Lower leg skin (tissue), 4 donors: ENCODE measurements at regions not wholly inside any gene's neighbourhood (a gene's known extent, or its start where the extent isn't known, plus 50 kb on each side); places are given as distances from the start of the nearest gene placed in this dataset.

Experiments used
- DNase-seq, 2 donors: peaks; one replicate each; pipeline ENCODE4 v3.0.0-alpha.2; 2019; ENCODE audit warnings: low spot score in 2 of 2
- H3K4me3 ChIP-seq: fragments of 200-600 bp; sonication (generic); 2 replicates; pipeline ENCODE4 v1.5.1; 2017; ENCODE audit warnings: mild to moderate bottlenecking, low read depth; ENCODE audit not compliant: poor library complexity, severe bottlenecking
- CTCF ChIP-seq, 3 donors: fragments of 450-650 bp; IDR thresholded peaks; one replicate each; pipeline ENCODE4 v1.5.1; 2016; ENCODE audit warnings: antibody characterized with exemption in 3 of 3, mild to moderate bottlenecking in 3 of 3, moderate library complexity in 2 of 3
- POLR2A ChIP-seq, 2 donors: fragments of 450-650 bp; IDR thresholded peaks; one replicate each; pipeline ENCODE4 v1.6.1; 2016 to 2017; ENCODE audit warnings: antibody characterized with exemption in 2 of 2, mild to moderate bottlenecking in 1 of 2, moderate library complexity in 1 of 2
- WGBS, 2 donors: methylation state at CpG; one replicate each; pipeline ENCODE4 v1.1.5; 2018; 5-methylcytosine and 5-hydroxymethylcytosine counted together
- intact Hi-C: fragments of 100-400 bp; cut with DNase I; formaldehyde crosslinking; loops from one replicate; pipeline ENCODE4 v1.15.0; 2023; ENCODE audit warnings: low total_unique reads

DNA sequence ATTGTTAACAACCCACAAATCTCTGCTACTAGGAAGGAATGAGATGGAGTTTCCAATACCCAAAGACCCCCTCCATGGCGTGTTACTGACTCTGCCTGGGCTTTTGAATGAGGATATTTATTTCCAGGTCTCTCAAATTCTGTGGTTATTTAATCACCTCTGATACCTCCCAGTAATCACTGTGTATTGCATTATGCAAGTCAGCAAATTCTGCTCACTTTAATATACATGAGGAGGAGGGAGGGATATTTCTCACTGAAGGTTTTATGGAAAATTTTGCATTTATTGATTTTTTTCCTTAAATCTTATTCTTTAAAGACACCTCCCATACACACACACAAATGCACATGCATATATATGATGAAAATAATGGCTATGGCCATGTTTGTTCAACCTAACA lies 962.9 kb downstream of the VRK1 start:
- WGBS, 2 donors = 82 to 91% methylated on average over 1 of the region's 1 CpG
- DNase-seq = no peak
- intact Hi-C loops = no loop called here
- TF ChIP-seq CTCF (IDR thresholded peaks at IDR 0.05) (no peak), POLR2A (IDR thresholded peaks at IDR 0.05) (no peak)
- H3K4me3 ChIP-seq = no peak overlapping the region

DNA sequence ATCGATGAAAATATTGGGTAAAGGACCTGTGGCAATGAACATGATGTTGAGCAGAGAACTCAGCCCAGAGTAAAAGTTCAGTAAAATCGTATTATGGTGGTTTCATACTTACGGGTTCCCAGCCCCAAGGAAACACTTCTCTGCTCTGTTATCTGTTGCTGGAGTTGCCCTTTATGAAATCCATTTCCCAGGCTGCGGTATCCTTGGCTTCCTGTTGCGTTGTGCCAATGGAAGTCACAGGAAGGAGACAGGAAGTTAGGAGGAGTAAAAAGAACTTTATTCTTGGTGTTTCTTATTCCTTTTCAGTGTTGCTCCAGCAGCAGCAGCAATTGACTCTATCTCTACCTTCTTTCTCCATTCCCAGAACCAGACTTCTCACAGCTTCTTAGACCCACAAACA lies 965.2 kb downstream of the VRK1 start:
- DNase-seq = no peak
- no peak overlapping the region for H3K4me3 ChIP-seq
- no peak for TF ChIP-seq POLR2A (IDR thresholded peaks at IDR 0.05)
- TF ChIP-seq CTCF (IDR thresholded peaks at IDR 0.05) = no peak
- intact Hi-C loops = no loop called here
- WGBS, 2 donors = 52 to 62% methylated on average over 5 of the region's 5 CpGs

DNA sequence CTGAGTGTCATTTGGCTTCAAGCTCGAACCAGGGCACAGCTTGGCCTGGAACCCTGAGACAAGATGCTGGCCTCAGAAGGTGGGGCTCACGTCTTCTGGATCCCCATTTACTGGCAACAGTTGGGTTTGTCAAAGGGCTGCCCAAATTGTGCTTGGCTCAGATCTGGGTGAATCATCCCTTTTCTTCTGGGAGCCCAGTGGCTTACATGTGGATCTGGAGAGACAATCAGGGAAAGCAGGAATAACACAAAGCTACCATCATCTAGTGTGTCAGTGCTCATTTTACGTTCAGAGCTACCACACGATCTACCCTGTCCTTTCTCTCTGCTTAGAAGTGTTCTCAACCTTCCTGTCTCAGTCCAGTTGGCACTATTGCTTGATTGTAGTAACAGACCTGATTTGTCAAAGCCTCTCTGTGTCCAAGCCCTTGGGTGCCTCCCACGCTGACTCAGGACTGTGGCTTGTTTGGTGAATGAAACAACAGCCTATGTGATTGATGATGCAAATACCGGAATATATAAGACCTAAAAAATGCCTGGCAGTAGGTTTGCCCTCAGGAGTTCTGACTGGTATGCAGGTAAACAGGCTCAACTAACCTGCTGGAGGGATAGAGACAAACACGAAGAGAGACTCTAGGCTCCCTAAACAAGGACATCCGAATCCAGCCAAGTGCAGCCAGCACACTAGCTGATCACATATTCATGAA lies 974.3 kb downstream of the VRK1 start:
- peak in 1 of 2 donors; percentile 55 for DNase-seq
- intact Hi-C loops = no loop called here
- WGBS, 2 donors = 22 to 30% methylated on average over 8 of the region's 8 CpGs
- TF ChIP-seq CTCF (IDR thresholded peaks at IDR 0.05) = no peak
- H3K4me3 ChIP-seq = no peak overlapping the region

DNA sequence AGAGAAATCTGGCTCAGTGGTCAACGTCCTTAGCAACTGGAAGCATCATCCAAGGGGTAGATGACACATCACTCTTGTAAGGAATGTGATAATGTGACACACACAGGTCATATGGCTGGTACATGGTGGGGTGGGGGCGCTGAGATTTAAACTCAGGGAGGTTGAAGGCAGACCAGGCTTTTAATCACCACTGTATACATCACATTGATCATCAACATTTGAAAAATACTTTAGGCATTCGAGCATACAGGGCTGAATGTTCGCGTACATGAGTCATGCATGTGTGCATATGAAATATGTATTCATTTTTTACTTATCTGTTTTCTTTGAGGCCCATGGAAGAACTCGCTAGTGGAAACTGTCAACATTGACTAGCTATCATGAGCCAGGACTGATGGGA lies 976.4 kb downstream of the VRK1 start:
- peak in 1 of 2 donors; percentile 17 for DNase-seq
- no peak overlapping the region for H3K4me3 ChIP-seq
- intact Hi-C loops = no loop called here
- 77 to 80% methylated on average over 6 of the region's 6 CpGs for WGBS, 2 donors
- TF ChIP-seq CTCF (IDR thresholded peaks at IDR 0.05) (no peak), POLR2A (IDR thresholded peaks at IDR 0.05) (no peak)

- no peak overlapping the region for H3K4me3 ChIP-seq
- no peak for DNase-seq
- intact Hi-C loops = no loop called here
- TF ChIP-seq POLR2A (IDR thresholded peaks at IDR 0.05) = no peak
- TF ChIP-seq CTCF (IDR thresholded peaks at IDR 0.05) = no peak
- 58 to 60% methylated on average over 5 of the region's 5 CpGs for WGBS, 2 donors
Observed at GRCh38 chr14:97776890-97777558, 979.8 kb downstream of the VRK1 start.
